Activated T-cell treated with anti-CD3 and anti-CD28 coated beads, Interleukin-2, amount 50 U/mL, for 1 hour (primary cell): ENCODE measurements at regions not wholly inside any gene's neighbourhood (a gene's known extent, or its start where the extent isn't known, plus 50 kb on each side); places are given as distances from the start of the nearest gene placed in this dataset.

Experiments used
- DNase-seq: peaks from one replicate; pipeline ENCODE4 v3.0.0-alpha.2; 2020

- DNase-seq = no peak
Measured at GRCh38 chr11:104582431-104582830, 315.8 kb downstream of the CASP12 start.

DNA sequence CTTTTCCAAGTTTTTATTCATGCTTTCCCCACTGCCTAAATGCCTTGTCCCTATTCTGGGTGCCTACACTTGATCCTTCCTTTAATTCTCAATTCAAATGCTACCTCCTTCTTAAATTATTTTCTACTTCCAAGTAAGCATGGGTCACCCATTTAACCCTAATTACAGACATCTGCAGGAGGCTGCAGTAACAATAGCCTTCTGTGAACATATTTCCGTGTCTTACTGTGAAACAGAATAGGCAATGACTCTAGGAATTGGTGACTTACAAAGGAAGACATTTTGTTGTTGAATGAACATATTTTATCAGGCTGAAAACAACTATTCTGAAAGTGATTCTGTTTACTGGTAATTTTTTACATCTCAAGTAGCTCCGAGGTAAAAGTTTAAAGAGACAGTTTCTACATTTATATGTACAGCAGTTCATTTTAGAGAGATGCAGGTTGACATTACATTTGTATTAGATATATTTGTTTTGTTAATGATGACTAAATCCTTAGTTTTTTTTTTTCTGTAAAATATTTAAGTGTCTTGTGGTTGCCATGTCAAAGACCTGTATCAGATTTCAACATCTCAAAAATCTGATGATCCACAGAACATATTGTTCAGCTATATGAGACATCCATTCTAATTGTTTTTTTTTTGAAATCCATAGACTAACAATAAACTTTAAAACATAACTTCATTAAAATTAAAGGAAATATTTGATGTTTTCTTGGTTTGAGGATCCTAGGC lies 316.8 kb downstream of the CASP12 start:
- DNase-seq = no peak

DNA sequence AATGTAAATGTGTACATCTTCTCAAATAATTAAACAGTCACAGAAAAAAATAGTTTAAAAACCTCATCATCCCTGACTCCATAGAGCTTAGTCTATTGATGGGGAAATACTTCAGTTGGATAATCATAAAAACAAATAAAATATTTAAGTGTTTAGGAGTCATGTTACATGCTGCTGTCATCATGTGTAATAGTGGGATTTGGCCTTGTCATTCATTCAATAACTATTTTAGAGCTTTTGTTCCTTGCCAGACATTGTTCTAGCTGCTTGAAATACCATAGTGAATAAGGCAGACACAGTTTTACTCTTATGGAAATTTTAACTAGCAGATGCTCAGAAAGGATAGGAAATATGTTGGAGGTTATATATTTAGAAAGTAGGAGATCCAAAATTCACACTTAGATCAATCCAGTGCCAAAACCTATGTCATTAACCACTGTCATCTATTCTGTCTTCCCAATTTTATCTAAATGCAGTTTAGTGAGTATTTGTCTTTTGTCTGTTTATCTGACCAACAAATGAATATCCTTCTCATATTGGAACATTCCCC lies 324.7 kb downstream of the CASP12 start:
- no peak for DNase-seq

- no peak for DNase-seq
Measured at GRCh38 chr11:104572279-104572678, 326.0 kb downstream of the CASP12 start.

DNA sequence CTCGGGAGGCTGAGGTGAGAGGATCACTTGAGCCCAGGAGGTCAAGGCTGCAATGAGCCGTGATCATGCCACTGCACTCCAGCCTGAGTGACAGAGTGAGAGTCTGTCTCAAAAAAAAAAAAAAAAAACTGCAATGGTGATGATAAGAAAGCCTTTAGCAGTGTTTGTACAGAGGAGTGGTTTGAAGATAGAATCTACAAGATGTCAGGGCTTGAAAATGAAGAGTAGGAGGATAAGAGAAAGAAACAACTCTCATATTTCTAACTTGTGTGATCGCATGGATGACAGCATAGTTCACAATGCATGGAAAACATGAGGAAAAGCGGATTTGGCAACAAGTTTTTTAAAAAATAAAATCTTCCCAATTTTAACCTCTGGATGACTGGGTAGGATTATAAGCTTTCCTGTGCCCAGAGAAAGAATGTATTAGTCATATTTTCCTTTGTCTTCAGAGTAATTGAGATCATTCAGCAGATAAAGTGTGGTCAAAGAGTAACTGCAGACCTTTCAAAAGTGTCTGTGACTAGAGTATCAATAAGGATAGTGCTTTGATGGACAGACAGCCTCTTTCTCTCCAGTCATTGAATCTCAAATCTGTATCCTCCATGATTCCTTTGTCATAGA lies 328.1 kb downstream of the CASP12 start:
- DNase-seq = no peak

GRCh38 chr11:104565583-104565961 lies 332.7 kb downstream of the CASP12 start:
- no peak for DNase-seq

DNA sequence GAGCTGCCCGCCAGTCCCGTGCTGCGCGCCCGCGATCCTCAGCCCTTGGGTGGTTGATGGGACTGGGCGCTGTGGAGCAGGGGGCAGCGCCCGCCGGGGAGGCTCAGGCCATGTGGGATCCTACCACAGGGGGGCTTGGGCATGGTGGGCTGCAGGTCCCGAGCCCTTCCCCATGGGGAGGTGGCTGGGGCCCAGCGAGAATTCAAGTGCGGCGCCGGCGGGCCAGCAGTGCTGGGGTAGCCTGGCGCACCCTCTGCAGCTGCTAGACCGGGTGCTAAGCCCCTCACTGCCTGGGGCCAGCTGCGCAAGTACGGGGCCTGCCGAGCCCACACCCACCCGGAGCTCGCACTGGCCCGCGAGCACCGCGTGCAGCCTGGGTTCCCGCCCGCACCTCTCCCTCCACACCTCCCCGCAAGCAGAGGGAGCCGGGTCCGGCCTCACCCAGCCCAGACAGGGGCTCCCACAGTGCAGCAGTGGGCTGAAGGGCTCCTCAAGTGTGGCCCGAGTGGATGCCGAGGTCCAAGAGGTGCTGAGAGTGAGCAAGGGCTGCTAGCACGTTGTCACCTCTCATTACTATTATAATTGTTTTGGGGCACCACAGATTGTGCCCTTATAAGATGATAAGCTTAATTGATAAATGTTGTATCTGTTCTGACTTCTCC lies 333.2 kb downstream of the CASP12 start:
- no peak for DNase-seq

DNA sequence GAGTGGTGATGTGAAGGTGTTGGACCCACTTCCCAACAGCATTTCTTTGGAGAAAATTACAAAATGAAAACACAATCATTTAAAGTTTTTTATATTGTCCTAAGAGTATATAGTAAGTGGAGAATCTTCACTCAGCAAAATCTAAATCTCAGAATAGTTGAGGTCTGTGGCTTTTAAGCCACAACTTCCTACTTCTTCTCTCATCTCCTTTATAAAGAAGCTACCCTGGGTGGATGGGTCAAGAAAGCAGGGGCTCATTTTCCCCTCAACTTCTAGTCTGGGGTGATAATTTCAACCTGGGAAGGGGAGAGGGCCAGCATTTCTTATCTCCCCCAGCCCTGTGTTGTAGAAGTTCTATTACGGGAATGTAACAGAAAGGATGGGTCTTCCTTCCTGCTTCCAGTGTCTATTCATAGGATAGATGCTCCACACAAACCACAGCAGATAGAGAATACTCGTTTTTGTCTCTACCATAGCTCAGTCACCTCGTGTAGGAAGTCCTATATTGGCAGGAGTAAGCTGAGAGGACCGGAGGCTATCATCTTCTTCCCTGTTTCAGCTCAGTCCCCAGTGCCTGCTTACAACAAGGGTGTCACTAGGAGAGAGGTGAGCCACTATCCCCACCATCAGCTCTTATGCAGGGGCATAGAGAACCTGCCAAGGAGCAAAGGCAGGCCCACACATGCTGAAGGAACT lies 341.5 kb downstream of the CASP12 start:
- DNase-seq = no peak

- no peak for DNase-seq
Measured at GRCh38 chr11:104549019-104549418, 349.2 kb downstream of the CASP12 start.

- no peak for DNase-seq
Measured at GRCh38 chr11:104547996-104548661, 350.1 kb downstream of the CASP12 start.

DNA sequence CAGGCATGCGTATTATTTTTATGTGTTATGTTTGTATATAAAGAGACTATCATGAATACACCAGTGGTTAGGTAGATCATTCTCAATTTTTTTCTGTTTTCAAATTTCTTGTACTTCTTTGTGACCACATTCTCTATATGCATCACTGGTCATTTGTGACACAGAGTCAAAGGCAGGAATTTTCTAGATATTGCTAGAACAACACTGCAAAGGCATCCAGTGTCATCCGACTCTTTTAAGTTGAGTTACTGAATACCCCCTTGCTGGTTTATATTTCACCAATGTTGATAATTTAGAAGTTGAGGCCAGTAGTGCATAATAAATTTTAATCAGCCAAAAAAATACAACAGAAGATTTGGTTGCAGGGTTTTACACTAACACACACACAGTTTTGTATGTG lies 351.8 kb downstream of the CASP12 start:
- no peak for DNase-seq

DNA sequence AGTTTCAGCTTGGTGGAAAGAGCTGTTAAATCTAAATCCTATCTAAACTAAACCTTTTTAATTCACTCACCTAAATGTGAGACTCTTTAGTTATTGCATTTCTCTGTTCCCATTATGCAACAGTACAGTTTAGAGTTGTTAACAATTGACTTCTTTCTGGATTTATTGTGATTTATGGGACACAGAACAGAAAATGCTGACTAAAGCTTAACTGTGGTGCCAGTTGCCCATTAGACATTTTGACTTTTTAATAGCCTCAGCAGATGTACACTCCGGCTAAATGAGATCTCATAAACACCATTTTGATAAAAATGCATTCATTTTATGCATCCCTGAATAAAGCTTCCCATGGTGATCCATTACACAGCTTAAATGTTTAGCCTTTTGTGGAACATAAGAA lies 356.6 kb downstream of the CASP12 start:
- DNase-seq = no peak

DNA sequence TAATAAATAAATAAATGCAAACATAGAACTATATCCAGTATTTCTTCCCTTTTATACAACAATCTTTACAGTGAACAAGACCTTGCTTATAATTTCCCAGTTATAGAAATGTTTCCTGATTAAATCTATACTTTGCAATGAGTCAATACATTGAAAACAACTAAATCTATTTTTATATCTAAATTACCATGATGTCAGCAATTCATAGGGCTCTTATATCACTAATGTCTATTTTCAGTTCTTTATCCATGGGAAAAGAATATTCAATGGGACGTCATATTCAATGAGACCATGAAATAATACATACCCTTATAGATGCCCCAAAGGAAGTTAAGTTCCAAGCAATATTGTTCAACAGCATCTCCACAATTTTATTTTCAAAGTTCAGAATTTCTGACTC lies 359.9 kb downstream of the CASP12 start:
- DNase-seq = no peak

GRCh38 chr11:104534278-104534677 lies 364.0 kb downstream of the CASP12 start:
- DNase-seq = no peak

GRCh38 chr11:104531894-104532293 lies 366.4 kb downstream of the CASP12 start:
- DNase-seq = no peak

DNA sequence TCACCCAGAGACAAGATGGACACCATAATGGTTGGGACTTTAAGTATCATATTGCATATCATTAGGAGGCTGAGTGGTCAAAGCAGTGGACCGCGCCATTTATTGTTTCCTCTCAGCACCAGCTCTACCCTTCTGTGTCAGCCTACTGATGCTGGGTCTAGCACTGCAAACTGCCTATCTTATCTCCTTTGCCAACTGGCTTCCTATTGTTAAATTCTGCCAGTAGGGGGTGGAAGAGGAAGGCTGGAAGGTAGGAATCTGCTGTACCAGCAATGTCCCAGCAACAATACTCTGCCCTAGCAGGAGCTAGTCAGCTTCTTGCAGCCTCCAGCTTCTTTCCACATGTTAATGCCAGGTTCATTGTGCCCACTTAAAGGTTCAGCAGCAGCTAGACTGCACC lies 367.1 kb upstream of the PDGFD start:
- DNase-seq = no peak

DNA sequence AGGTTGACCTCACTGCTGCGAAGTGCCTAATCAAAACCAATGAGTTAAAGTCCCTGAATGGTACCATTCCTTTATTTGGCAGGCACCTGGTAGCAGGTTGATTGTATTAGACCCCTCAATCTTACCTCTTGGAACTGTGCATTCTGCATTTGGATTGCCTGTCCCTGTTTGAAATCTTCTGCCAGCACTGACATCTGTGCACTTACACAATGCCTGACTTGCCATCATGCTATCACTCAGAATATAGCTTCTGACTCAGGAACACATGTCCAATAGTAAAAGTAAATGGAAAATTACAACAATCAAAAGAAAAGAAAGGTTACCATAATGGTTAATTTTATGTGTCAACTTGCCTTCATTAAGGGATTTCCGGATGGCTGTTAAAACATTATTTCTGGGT lies 366.0 kb upstream of the PDGFD start:
- no peak for DNase-seq

DNA sequence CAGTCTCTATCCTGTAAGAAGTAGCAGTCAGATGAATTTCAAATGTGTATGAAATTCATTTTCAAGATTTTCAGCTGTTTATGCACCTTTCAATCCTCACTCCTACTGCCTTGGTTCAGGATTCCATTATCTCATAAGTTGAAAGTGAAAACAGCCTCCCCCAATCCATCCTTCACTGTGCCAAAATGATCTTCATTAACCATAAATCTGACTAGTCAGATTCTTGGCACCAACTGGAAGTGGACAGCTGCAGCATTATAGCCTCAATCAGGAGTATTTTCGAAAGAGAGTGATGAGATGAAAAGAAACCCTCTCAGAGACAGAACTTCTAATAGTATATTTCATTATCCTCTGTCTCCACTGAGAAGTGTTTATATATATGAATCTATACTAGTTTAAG lies 365.3 kb upstream of the PDGFD start:
- no peak for DNase-seq

- DNase-seq = no peak
Measured at GRCh38 chr11:104526006-104526405, 362.1 kb upstream of the PDGFD start.

GRCh38 chr11:104525416-104525815 lies 361.5 kb upstream of the PDGFD start:
- no peak for DNase-seq

- no peak for DNase-seq
Measured at GRCh38 chr11:104524254-104524653, 360.3 kb upstream of the PDGFD start.

- DNase-seq = no peak
Measured at GRCh38 chr11:104523611-104524010, 359.7 kb upstream of the PDGFD start.

DNA sequence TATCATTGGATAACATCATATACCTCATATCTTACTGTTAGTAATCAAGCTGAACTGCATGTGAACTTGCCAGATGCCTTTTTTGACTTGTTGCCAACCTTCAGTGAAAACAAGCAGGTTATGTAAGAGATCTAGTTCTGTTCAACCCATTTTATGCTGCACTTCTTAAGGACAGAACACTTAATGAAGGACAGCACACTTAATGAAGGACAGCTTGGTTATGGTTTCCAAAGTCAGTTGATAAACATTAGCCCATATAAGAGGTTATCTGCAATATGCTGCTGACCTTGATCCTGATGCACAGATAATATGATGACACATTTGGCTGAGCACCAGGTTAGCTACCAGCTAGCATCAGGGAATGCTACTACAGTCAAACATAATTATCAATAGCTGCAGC lies 358.7 kb upstream of the PDGFD start:
- DNase-seq = no peak
